Loucy (cell line): ENCODE measurements at regions not wholly inside any gene's neighbourhood (a gene's known extent, or its start where the extent isn't known, plus 50 kb on each side); places are given as distances from the start of the nearest gene placed in this dataset.

Experiments
- H2AFZ ChIP-seq: fragments of 200-600 bp; sonication (generic); 2 replicates; pipeline ENCODE4 v1.6.0; 2016; ENCODE audit warnings: antibody characterized with exemption, mild to moderate bottlenecking, low read length, moderate library complexity
- H3F3A ChIP-seq: fragments of 200-600 bp; 2 replicates; pipeline ENCODE4 v1.6.0; 2016; ENCODE audit warnings: antibody characterized with exemption, low read depth, mild to moderate bottlenecking
- H3K27me3 ChIP-seq: fragments of 200-600 bp; sonication (generic); 2 replicates; pipeline ENCODE4 v1.6.1; 2014; ENCODE audit warnings: low read length, mild to moderate bottlenecking; ENCODE audit not compliant: insufficient read depth, poor library complexity, severe bottlenecking
- H3K36me3 ChIP-seq: fragments of 200-600 bp; sonication (generic); 2 replicates; pipeline ENCODE4 v1.6.1; 2016; ENCODE audit warnings: low read length; ENCODE audit not compliant: insufficient read depth
- H3K4me1 ChIP-seq: fragments of 200-600 bp; sonication (generic); 2 replicates; pipeline ENCODE4 v1.5.1; 2014; ENCODE audit warnings: low read length, mild to moderate bottlenecking; ENCODE audit not compliant: insufficient read depth, poor library complexity, severe bottlenecking
- H3K4me2 ChIP-seq: fragments of 200-600 bp; sonication (generic); 2 replicates; pipeline ENCODE4 v1.6.0; 2014; ENCODE audit warnings: antibody characterized with exemption, low read length, low read depth, mild to moderate bottlenecking; ENCODE audit not compliant: poor library complexity, severe bottlenecking
- H3K4me3 ChIP-seq: fragments of 200-600 bp; sonication (generic); 2 replicates; pipeline ENCODE4 v1.5.1; 2014; ENCODE audit warnings: low read length, mild to moderate bottlenecking, mixed read lengths; ENCODE audit not compliant: poor library complexity, severe bottlenecking
- H3K79me2 ChIP-seq: fragments of 200-600 bp; sonication (generic); 2 replicates; pipeline ENCODE4 v1.6.1; 2014; ENCODE audit warnings: low read length; ENCODE audit not compliant: insufficient read depth
- H3K9ac ChIP-seq: fragments of 200-600 bp; sonication (generic); 2 replicates; pipeline ENCODE4 v1.6.0; 2014; ENCODE audit warnings: mild to moderate bottlenecking, low read depth, low read length, moderate library complexity; ENCODE audit not compliant: poor library complexity, severe bottlenecking
- H3K9me2 ChIP-seq: fragments of 200-600 bp; sonication (generic); replicated peaks from 2 replicates; pipeline ENCODE4 v1.6.1; 2016; ENCODE audit warnings: low read depth, low read length, mixed read lengths
- H3K9me3 ChIP-seq: fragments of 200-600 bp; sonication (generic); 2 replicates; pipeline ENCODE4 v1.6.1; 2014; ENCODE audit warnings: mild to moderate bottlenecking, antibody characterized with exemption, low read length, low read depth; ENCODE audit not compliant: insufficient read depth
- H4K20me1 ChIP-seq: fragments of 200-600 bp; sonication (generic); 2 replicates; pipeline ENCODE4 v1.6.0; 2014; ENCODE audit warnings: antibody characterized with exemption, low read length, mild to moderate bottlenecking; ENCODE audit not compliant: insufficient read depth, poor library complexity, severe bottlenecking
- CTCF ChIP-seq: fragments of 200-600 bp; sonication (generic); conservative IDR thresholded peaks from 2 replicates; pipeline ENCODE4 v1.5.1; 2014; ENCODE audit warnings: mild to moderate bottlenecking, antibody characterized with exemption, low read length
- EZH2phosphoT487 ChIP-seq: fragments of 200-600 bp; IDR thresholded peaks from 2 replicates; pipeline ENCODE4 v1.6.1; 2018; ENCODE audit warnings: antibody characterized with exemption, mild to moderate bottlenecking, moderate library complexity, borderline replicate concordance

DNA sequence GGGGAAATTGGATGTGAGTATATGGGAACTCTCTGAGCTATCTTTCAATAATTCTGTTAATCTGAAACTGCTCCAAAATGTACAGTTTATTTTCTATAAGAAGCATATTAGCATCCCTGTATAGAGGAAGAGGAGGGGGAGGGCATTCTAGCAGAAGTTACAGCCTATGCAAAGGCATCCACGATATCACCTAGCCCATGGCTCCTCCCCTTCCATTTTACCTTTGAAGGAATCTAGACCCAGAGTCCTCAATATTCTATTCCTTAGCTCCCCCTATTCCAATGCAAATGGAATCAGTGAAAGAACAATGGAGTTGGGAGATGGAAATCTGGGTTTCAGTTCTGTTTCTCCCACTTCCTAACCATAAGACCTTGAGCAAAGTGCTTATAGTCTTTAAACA lies 132.9 kb upstream of the IFNE start:
- Histone ChIP-seq H2AFZ (no peak overlapping the region), H3K9me3 (no peaks in the 10 kb centered on the region), H4K20me1 (no peaks in the 10 kb centered on the region), H3K4me1 (no peaks in the 10 kb centered on the region), H3F3A (no peaks in the 10 kb centered on the region), H3K4me2 (no peak overlapping the region), H3K9me2 (no peaks in the 10 kb centered on the region), H3K9ac (no peak overlapping the region), H3K4me3 (no peak overlapping the region), H3K27me3 (no peaks in the 10 kb centered on the region), H3K79me2 (no peaks in the 10 kb centered on the region), H3K36me3 (no peaks in the 10 kb centered on the region)
- TF ChIP-seq EZH2phosphoT487 (no peak), CTCF (no peak)

- Histone ChIP-seq H3K4me2 (no peak overlapping the region), H2AFZ (no peak overlapping the region), H3K9ac (no peak overlapping the region), H3K4me1 (no peaks in the 10 kb centered on the region), H3K27me3 (no peaks in the 10 kb centered on the region), H3K4me3 (no peak overlapping the region), H3K9me2 (no peaks in the 10 kb centered on the region), H3K36me3 (no peaks in the 10 kb centered on the region), H3K9me3 (no peaks in the 10 kb centered on the region), H3K79me2 (no peaks in the 10 kb centered on the region), H3F3A (no peaks in the 10 kb centered on the region), H4K20me1 (no peaks in the 10 kb centered on the region)
- TF ChIP-seq EZH2phosphoT487 (no peak), CTCF (no peak)
Measured at GRCh38 chr9:21615446-21615845, 133.3 kb upstream of the IFNE start.

GRCh38 chr9:21616082-21616778 lies 134.1 kb upstream of the IFNE start:
- no peaks in the 10 kb centered on the region for H3F3A ChIP-seq
- H3K4me3 ChIP-seq, result no peak overlapping the region
- TF ChIP-seq EZH2phosphoT487 (no peak), CTCF (no peak)
- H3K9me3 ChIP-seq, result no peaks in the 10 kb centered on the region
- H4K20me1 ChIP-seq, result no peaks in the 10 kb centered on the region
- no peaks in the 10 kb centered on the region for H3K9me2 ChIP-seq
- no peaks in the 10 kb centered on the region for H3K27me3 ChIP-seq
- H3K9ac ChIP-seq, result no peak overlapping the region
- H3K79me2 ChIP-seq, result no peaks in the 10 kb centered on the region
- H3K36me3 ChIP-seq, result no peaks in the 10 kb centered on the region
- H3K4me1 ChIP-seq, result no peaks in the 10 kb centered on the region
- no peak overlapping the region for H3K4me2 ChIP-seq
- H2AFZ ChIP-seq, result no peak overlapping the region
